HL-60 (cell line): ENCODE measurements at regions not wholly inside any gene's neighbourhood (a gene's known extent, or its start where the extent isn't known, plus 50 kb on each side); places are given as distances from the start of the nearest gene placed in this dataset.

Experiments used
- CTCF ChIP-seq: IDR thresholded peaks from one replicate; pipeline ENCODE4 v1.5.1; 2011; ENCODE audit warnings: low read length, control low read depth, inconsistent platforms; ENCODE audit not compliant: insufficient read depth
- GABPA ChIP-seq: IDR thresholded peaks from 2 replicates; pipeline ENCODE4 v1.6.1; 2012; ENCODE audit warnings: low read depth
- POLR2AphosphoS5 ChIP-seq: IDR thresholded peaks from 2 replicates; pipeline ENCODE4 v1.6.1; 2012; ENCODE audit warnings: low read depth
- SPI1 ChIP-seq: IDR thresholded peaks from 2 replicates; pipeline ENCODE4 v1.6.1; 2012; ENCODE audit warnings: low read depth, mild to moderate bottlenecking, borderline replicate concordance
- TF ChIP-seq, protein P1 (sequence below): IDR thresholded peaks from 2 replicates; pipeline ENCODE4 v1.6.1; 2012; ENCODE audit warnings: low read depth; ENCODE audit not compliant: insufficient replicate concordance

DNA sequence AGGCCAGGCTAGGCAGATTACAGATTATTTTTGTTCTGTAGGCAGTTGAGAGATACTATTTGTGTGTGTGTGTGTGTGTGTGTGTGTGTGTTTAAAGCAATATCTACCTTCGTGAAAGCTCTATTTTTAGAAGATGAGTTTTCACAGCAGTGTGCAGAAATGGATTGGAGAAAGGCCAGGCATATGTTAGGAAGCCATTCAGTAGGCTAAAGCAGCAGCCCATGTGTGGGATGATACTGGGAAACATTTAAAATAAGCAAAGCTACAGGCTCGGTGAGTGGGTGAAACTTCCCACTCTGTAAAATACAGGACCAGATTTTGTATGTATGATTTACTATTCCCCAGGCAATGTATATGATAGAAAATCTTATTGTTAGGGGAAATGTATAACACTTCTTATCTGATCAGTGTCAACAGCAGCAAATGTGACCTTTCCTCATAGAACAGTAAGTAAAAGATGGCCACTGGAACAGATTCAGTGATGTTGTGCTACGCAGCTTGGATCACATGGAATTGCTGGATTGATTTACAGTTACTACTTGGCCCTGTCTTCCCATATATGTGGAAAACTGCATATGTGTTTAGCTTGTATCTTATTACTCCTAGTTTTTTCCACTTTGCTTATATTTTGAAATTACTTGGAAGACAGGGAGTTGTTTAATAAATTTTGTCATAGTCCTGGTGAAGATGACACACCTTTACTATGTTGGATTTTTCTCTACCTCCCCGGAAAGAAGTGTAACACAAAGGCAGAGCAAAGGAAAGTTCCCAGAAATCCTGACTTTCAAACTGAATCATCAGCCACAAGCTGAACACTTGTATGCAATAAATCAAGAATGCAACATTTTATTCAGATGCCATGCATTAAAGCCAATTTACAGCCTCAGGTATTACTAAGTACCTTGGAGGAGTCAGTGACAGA lies 1077.7 kb upstream of the SEMA6A start:
- TF ChIP-seq POLR2AphosphoS5, result no peak
- TF ChIP-seq CTCF, result no peak
- TF ChIP-seq SPI1, result no peak
- TF ChIP-seq, protein P1, sequence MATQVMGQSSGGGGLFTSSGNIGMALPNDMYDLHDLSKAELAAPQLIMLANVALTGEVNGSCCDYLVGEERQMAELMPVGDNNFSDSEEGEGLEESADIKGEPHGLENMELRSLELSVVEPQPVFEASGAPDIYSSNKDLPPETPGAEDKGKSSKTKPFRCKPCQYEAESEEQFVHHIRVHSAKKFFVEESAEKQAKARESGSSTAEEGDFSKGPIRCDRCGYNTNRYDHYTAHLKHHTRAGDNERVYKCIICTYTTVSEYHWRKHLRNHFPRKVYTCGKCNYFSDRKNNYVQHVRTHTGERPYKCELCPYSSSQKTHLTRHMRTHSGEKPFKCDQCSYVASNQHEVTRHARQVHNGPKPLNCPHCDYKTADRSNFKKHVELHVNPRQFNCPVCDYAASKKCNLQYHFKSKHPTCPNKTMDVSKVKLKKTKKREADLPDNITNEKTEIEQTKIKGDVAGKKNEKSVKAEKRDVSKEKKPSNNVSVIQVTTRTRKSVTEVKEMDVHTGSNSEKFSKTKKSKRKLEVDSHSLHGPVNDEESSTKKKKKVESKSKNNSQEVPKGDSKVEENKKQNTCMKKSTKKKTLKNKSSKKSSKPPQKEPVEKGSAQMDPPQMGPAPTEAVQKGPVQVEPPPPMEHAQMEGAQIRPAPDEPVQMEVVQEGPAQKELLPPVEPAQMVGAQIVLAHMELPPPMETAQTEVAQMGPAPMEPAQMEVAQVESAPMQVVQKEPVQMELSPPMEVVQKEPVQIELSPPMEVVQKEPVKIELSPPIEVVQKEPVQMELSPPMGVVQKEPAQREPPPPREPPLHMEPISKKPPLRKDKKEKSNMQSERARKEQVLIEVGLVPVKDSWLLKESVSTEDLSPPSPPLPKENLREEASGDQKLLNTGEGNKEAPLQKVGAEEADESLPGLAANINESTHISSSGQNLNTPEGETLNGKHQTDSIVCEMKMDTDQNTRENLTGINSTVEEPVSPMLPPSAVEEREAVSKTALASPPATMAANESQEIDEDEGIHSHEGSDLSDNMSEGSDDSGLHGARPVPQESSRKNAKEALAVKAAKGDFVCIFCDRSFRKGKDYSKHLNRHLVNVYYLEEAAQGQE, result no peak
- TF ChIP-seq GABPA, result no peak
